IMR-90 (cell line): ENCODE measurements at regions not wholly inside any gene's neighbourhood (a gene's known extent, or its start where the extent isn't known, plus 50 kb on each side); places are given as distances from the start of the nearest gene placed in this dataset.

Experiments
- BHLHE40 ChIP-seq: fragments of 150-350 bp; IDR thresholded peaks from 2 replicates; pipeline ENCODE4 v1.6.1; 2016; ENCODE audit warnings: mild to moderate bottlenecking, low read depth, low read length
- CEBPB ChIP-seq: IDR thresholded peaks from 2 replicates; pipeline ENCODE4 v1.6.1; 2012; ENCODE audit warnings: low read depth, low read length, improper control_type of control experiment
- CHD1 ChIP-seq: IDR thresholded peaks from 2 replicates; pipeline ENCODE4 v1.6.1; 2012; ENCODE audit warnings: low read depth, low read length, improper control_type of control experiment
- FOS ChIP-seq: fragments of 150-350 bp; IDR thresholded peaks from 2 replicates; pipeline ENCODE4 v1.6.1; 2016; ENCODE audit warnings: low read depth, low read length
- MAZ ChIP-seq: IDR thresholded peaks from 2 replicates; pipeline ENCODE4 v1.6.1; 2012; ENCODE audit warnings: low read depth, mild to moderate bottlenecking, low read length, improper control_type of control experiment, moderate library complexity, borderline replicate concordance
- MXI1 ChIP-seq: IDR thresholded peaks from 2 replicates; pipeline ENCODE4 v1.6.1; 2012; ENCODE audit warnings: low read depth, mild to moderate bottlenecking, low read length, moderate library complexity, borderline replicate concordance
- NFE2L2 ChIP-seq: fragments of 150-350 bp; IDR thresholded peaks from 2 replicates; pipeline ENCODE4 v1.6.1; 2016; ENCODE audit warnings: low read depth, mild to moderate bottlenecking, low read length
- POLR2A ChIP-seq: IDR thresholded peaks from 2 replicates; pipeline ENCODE4 v1.6.1; 2012; ENCODE audit warnings: mild to moderate bottlenecking, low read depth, low read length
- RAD21 ChIP-seq: IDR thresholded peaks from 2 replicates; pipeline ENCODE4 v1.6.1; 2012; ENCODE audit warnings: low read length, improper control_type of control experiment
- RCOR1 ChIP-seq: IDR thresholded peaks from 2 replicates; pipeline ENCODE4 v1.6.1; 2012; ENCODE audit warnings: mild to moderate bottlenecking, low read length, improper control_type of control experiment; ENCODE audit not compliant: insufficient replicate concordance
- RFX5 ChIP-seq: IDR thresholded peaks from 2 replicates; pipeline ENCODE4 v1.8.0; 2012; ENCODE audit warnings: low read depth, mild to moderate bottlenecking, low read length, moderate library complexity
- TF ChIP-seq, protein P1 (sequence below): conservative IDR thresholded peaks from 2 replicates; pipeline ENCODE4 v1.5.1; 2012; ENCODE audit warnings: mild to moderate bottlenecking, low read depth, low read length, improper control_type of control experiment
- TF ChIP-seq, protein P2 (sequence below): fragments of 150-350 bp; IDR thresholded peaks from 2 replicates; pipeline ENCODE4 v1.6.1; 2017; ENCODE audit warnings: mild to moderate bottlenecking, antibody characterized with exemption, low read length, low read depth
- TF ChIP-seq, protein P3 (sequence below): fragments of 150-350 bp; IDR thresholded peaks from 2 replicates; pipeline ENCODE4 v1.6.1; 2016; ENCODE audit warnings: low read depth, mild to moderate bottlenecking, low read length, moderate library complexity, borderline replicate concordance

DNA sequence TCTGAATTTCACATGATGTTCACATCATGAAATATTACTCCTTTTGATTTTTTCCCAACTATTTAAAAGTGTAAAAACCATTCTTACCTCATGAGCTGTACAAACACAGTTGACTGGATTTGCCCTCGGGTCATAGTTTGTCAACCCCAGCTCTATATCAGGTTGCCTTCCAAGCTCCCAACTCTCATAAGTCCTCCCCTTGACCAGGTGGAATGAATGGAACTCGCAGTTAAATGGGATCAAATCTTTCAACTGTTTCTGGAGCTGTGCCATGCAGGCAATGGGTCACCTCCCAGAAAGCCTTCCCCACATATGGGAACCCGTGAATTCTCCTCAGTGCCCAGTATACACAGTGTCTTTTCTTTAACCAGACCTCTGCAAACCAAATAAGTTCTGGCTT lies 169.8 kb upstream of the FOXD3 start:
- TF ChIP-seq MAZ = no peak
- TF ChIP-seq, protein P1, sequence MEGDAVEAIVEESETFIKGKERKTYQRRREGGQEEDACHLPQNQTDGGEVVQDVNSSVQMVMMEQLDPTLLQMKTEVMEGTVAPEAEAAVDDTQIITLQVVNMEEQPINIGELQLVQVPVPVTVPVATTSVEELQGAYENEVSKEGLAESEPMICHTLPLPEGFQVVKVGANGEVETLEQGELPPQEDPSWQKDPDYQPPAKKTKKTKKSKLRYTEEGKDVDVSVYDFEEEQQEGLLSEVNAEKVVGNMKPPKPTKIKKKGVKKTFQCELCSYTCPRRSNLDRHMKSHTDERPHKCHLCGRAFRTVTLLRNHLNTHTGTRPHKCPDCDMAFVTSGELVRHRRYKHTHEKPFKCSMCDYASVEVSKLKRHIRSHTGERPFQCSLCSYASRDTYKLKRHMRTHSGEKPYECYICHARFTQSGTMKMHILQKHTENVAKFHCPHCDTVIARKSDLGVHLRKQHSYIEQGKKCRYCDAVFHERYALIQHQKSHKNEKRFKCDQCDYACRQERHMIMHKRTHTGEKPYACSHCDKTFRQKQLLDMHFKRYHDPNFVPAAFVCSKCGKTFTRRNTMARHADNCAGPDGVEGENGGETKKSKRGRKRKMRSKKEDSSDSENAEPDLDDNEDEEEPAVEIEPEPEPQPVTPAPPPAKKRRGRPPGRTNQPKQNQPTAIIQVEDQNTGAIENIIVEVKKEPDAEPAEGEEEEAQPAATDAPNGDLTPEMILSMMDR = no peak
- no peak for TF ChIP-seq POLR2A
- TF ChIP-seq RCOR1 = no peak
- TF ChIP-seq CEBPB = no peak
- no peak for TF ChIP-seq BHLHE40
- TF ChIP-seq RFX5 = no peak
- TF ChIP-seq RAD21 = no peak
- no peak for TF ChIP-seq FOS
- TF ChIP-seq, protein P2, sequence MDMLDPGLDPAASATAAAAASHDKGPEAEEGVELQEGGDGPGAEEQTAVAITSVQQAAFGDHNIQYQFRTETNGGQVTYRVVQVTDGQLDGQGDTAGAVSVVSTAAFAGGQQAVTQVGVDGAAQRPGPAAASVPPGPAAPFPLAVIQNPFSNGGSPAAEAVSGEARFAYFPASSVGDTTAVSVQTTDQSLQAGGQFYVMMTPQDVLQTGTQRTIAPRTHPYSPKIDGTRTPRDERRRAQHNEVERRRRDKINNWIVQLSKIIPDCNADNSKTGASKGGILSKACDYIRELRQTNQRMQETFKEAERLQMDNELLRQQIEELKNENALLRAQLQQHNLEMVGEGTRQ = no peak
- TF ChIP-seq, protein P3, sequence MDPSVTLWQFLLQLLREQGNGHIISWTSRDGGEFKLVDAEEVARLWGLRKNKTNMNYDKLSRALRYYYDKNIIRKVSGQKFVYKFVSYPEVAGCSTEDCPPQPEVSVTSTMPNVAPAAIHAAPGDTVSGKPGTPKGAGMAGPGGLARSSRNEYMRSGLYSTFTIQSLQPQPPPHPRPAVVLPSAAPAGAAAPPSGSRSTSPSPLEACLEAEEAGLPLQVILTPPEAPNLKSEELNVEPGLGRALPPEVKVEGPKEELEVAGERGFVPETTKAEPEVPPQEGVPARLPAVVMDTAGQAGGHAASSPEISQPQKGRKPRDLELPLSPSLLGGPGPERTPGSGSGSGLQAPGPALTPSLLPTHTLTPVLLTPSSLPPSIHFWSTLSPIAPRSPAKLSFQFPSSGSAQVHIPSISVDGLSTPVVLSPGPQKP = no peak
- TF ChIP-seq NFE2L2 = no peak
- no peak for TF ChIP-seq CHD1
- TF ChIP-seq MXI1 = no peak
